Choroid plexus epithelial cell (primary cell): ENCODE measurements at regions not wholly inside any gene's neighbourhood (a gene's known extent, or its start where the extent isn't known, plus 50 kb on each side); places are given as distances from the start of the nearest gene placed in this dataset.

Experiments
- DNase-seq: peaks from one replicate; pipeline ENCODE4 v3.0.0-alpha.2; 2010; ENCODE audit warnings: low read depth
- H3K4me3 ChIP-seq: 2 replicates; pipeline ENCODE4 v1.5.1; 2011; ENCODE audit warnings: low read depth, mild to moderate bottlenecking, control low read depth, low read length, moderate library complexity
- CTCF ChIP-seq: conservative IDR thresholded peaks from 2 replicates; pipeline ENCODE4 v1.5.1; 2011; ENCODE audit warnings: low read depth, mild to moderate bottlenecking, control low read depth, inconsistent platforms, low read length, moderate library complexity

- TF ChIP-seq CTCF: no peak
- no peak overlapping the region for H3K4me3 ChIP-seq
- DNase-seq: peak; percentile 5
Measured at GRCh38 chr3:94887065-94887464, 824.2 kb downstream of the NSUN3 start.

GRCh38 chr3:94896994-94897393, 834.1 kb downstream of the NSUN3 start:
- no peak overlapping the region for H3K4me3 ChIP-seq
- TF ChIP-seq CTCF: no peak

GRCh38 chr3:94904156-94904674, 841.4 kb downstream of the NSUN3 start:
- no peak overlapping the region for H3K4me3 ChIP-seq
- DNase-seq: no peak
- TF ChIP-seq CTCF: no peak

More at GRCh38 chr3:94896994-94897393, 834.1 kb downstream of the NSUN3 start:
- DNase-seq: no peak

- no peak for TF ChIP-seq CTCF
- DNase-seq: no peak
- no peak overlapping the region for H3K4me3 ChIP-seq
Measured at GRCh38 chr3:94909726-94910125, 846.9 kb downstream of the NSUN3 start.

GRCh38 chr3:94912656-94913055, 849.8 kb downstream of the NSUN3 start:
- TF ChIP-seq CTCF: no peak
- no peak overlapping the region for H3K4me3 ChIP-seq
- DNase-seq: peak; percentile 2

- H3K4me3 ChIP-seq: no peak overlapping the region
- DNase-seq: no peak
- no peak for TF ChIP-seq CTCF
Measured at GRCh38 chr3:94927175-94927574, 864.3 kb downstream of the NSUN3 start.

GRCh38 chr3:94928921-94929320, 866.1 kb downstream of the NSUN3 start:
- TF ChIP-seq CTCF: no peak
- no peak overlapping the region for H3K4me3 ChIP-seq
- peak; percentile 64 for DNase-seq
